ENCODE measurements at regions not wholly inside any gene's neighbourhood (a gene's known extent, or its start where the extent isn't known, plus 50 kb on each side); places are given as distances from the start of the nearest gene placed in this dataset.

- no peaks in the 10 kb centered on the region for H3K9me3 ChIP-seq
- in situ Hi-C loops (cut with MboI; ENCODE audit: low pct_ligation_motif_present in 1 of 4, low pct_unique_long_range_greater_than_20kb in 1 of 4, low sequenced_read_pairs in 3 of 4), result no loop called here
- 74 to 87% methylated on average over 9 of the region's 9 CpGs for WGBS, 2 donors (ENCODE audit: low coverage in 1 of 2)
- H3K4me3 ChIP-seq, result no peak overlapping the region
- H3K27me3 ChIP-seq, result no peaks in the 10 kb centered on the region
- no peaks in the 10 kb centered on the region for H3K4me1 ChIP-seq
- no peaks in the 10 kb centered on the region for H3K36me3 ChIP-seq
- intact Hi-C loops (cut with DNase I; ENCODE audit: low total_unique reads), result loop anchor here (1.0 kb wide), 1 partner anchor 38 kb away; no protein-coding TSS in a partner anchor
- no peak overlapping the region for H3K27ac ChIP-seq
- no peak for DNase-seq
- TF ChIP-seq CTCF (IDR thresholded peaks at IDR 0.05) (no peak), EP300 (IDR thresholded peaks at IDR 0.05; ENCODE audit: low read depth) (no peak), POLR2A (IDR thresholded peaks at IDR 0.05) (no peak), POLR2AphosphoS5 (IDR thresholded peaks at IDR 0.05) (no peak)
Measured at GRCh38 chr5:167305591-167306213, 985.7 kb upstream of the WWC1 start.

DNA sequence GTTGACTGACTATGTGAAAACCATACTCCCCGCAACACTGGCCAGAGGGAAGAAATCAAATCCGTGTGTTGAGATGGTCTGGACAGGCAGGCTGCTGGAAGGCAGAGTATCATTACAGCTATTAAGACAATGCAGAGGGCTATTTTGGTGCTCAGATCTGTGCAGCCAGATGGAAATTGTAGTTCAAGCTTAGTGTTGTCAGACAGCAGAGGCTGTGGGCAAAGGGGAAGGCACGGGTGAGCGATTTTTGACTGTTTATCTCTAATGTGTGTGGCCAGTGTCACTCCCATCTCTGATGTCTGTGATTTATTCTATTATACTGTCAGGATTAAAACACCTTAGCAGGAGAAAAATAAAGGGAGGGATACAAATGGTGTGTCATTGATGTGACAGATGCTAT, 984.4 kb upstream of the WWC1 start:
- no peak overlapping the region for H3K27ac ChIP-seq
- H3K9me3 ChIP-seq, result no peaks in the 10 kb centered on the region
- no peaks in the 10 kb centered on the region for H3K27me3 ChIP-seq
- intact Hi-C loops (cut with DNase I; ENCODE audit: low total_unique reads) (no loop called here), in situ Hi-C loops (cut with MboI; ENCODE audit: low pct_ligation_motif_present in 1 of 4, low pct_unique_long_range_greater_than_20kb in 1 of 4, low sequenced_read_pairs in 3 of 4) (no loop called here)
- no peaks in the 10 kb centered on the region for H3K36me3 ChIP-seq
- no peaks in the 10 kb centered on the region for H3K4me1 ChIP-seq
- no peak for TF ChIP-seq POLR2A (IDR thresholded peaks at IDR 0.05)
- no peak for TF ChIP-seq POLR2AphosphoS5 (IDR thresholded peaks at IDR 0.05)
- TF ChIP-seq EP300 (IDR thresholded peaks at IDR 0.05; ENCODE audit: low read depth), result no peak
- no peak for TF ChIP-seq CTCF (IDR thresholded peaks at IDR 0.05)
- H3K4me3 ChIP-seq, result no peak overlapping the region
- WGBS, 2 donors (ENCODE audit: low coverage in 1 of 2), result 88% methylated on average over 4 of the region's 4 CpGs; no CpG with 5 or more reads in 1 of the 2 donors
- no peak for DNase-seq

- Histone ChIP-seq H3K36me3 (no peaks in the 10 kb centered on the region), H3K9me3 (no peaks in the 10 kb centered on the region), H3K4me1 (no peaks in the 10 kb centered on the region), H3K27ac (no peak overlapping the region), H3K4me3 (no peak overlapping the region), H3K27me3 (no peaks in the 10 kb centered on the region)
- DNase-seq, result no peak
- intact Hi-C loops (cut with DNase I; ENCODE audit: low total_unique reads) (no loop called here), in situ Hi-C loops (cut with MboI; ENCODE audit: low pct_ligation_motif_present in 1 of 4, low pct_unique_long_range_greater_than_20kb in 1 of 4, low sequenced_read_pairs in 3 of 4) (no loop called here)
- WGBS, 2 donors (ENCODE audit: low coverage in 1 of 2), result 84 to 89% methylated on average over 3 to 5 of the region's 5 CpGs
- TF ChIP-seq CTCF (IDR thresholded peaks at IDR 0.05) (no peak), POLR2A (IDR thresholded peaks at IDR 0.05) (no peak), POLR2AphosphoS5 (IDR thresholded peaks at IDR 0.05) (no peak), EP300 (IDR thresholded peaks at IDR 0.05; ENCODE audit: low read depth) (no peak)
Measured at GRCh38 chr5:167308466-167308865, 983.0 kb upstream of the WWC1 start.

DNA sequence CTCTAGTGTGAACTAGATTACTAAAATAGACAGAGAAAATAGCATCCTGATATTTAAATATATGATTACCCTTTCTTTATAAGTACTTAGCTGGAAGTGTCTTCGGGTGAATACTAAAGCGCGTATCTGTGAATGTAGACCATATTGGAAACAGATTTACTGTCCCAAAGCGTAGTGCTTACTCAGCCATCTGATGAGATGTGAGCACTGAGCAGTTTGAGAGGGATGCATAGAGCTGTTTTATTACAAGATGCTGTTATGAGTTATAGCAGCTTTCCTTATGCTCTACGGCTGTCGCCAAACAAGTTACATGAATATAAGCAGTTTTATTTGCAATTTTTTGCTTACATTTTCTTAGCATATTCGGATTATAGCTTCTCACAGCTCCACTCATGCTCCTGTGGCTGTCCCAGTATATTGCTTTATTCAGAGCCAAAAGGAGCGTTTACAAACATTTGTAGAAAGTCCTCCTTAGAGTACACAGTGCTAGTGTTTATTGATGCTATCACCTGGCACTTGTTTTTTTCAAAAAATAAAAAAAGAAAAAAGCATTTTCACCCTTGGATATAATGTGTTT, 981.4 kb upstream of the WWC1 start:
- no peak for DNase-seq
- no peaks in the 10 kb centered on the region for H3K27me3 ChIP-seq
- H3K4me3 ChIP-seq, result no peak overlapping the region
- TF ChIP-seq CTCF (IDR thresholded peaks at IDR 0.05), result no peak
- no peak for TF ChIP-seq POLR2AphosphoS5 (IDR thresholded peaks at IDR 0.05)
- TF ChIP-seq POLR2A (IDR thresholded peaks at IDR 0.05), result no peak
- no peak for TF ChIP-seq EP300 (IDR thresholded peaks at IDR 0.05; ENCODE audit: low read depth)
- no peak overlapping the region for H3K27ac ChIP-seq
- no peaks in the 10 kb centered on the region for H3K36me3 ChIP-seq
- in situ Hi-C loops (cut with MboI; ENCODE audit: low pct_ligation_motif_present in 1 of 4, low pct_unique_long_range_greater_than_20kb in 1 of 4, low sequenced_read_pairs in 3 of 4), result no loop called here
- no peaks in the 10 kb centered on the region for H3K9me3 ChIP-seq
- H3K4me1 ChIP-seq, result no peaks in the 10 kb centered on the region
- 76 to 77% methylated on average over 8 of the region's 8 CpGs for WGBS, 2 donors (ENCODE audit: low coverage in 1 of 2)
- intact Hi-C loops (cut with DNase I; ENCODE audit: low total_unique reads), result no loop called here

All from transverse colon (tissue), 4 donors.